ENCODE measurements at regions not wholly inside any gene's neighbourhood (a gene's known extent, or its start where the extent isn't known, plus 50 kb on each side); places are given as distances from the start of the nearest gene placed in this dataset.

DNA sequence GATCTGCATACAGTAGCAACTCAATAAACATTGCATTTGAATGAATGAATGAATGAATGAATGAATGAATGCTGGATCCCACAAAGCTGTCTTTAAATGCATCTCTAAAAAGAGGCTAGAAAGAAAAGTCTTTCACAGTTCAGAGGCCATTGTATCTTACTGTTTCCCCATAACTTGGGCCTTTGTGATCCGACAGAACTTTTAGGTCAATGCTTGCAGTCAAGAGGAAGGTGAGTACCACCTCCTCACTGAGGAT, 119.9 kb upstream of the COPS8 start:
- no peak for DNase-seq

DNA sequence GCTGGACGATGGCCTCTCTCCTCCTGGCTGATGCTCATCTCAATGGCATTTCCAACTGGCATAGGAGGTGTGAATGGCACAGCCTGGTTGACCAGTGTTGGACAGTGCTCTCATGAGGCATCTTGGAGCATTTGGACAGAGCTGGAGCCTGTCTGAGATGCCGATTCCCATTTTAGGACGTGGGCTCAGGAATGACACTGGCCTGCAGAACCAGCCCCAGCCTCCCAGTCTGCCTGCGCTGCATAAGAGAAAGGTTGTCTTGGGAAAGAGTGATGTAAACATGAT, 118.2 kb upstream of the COPS8 start:
- no peak for DNase-seq

DNA sequence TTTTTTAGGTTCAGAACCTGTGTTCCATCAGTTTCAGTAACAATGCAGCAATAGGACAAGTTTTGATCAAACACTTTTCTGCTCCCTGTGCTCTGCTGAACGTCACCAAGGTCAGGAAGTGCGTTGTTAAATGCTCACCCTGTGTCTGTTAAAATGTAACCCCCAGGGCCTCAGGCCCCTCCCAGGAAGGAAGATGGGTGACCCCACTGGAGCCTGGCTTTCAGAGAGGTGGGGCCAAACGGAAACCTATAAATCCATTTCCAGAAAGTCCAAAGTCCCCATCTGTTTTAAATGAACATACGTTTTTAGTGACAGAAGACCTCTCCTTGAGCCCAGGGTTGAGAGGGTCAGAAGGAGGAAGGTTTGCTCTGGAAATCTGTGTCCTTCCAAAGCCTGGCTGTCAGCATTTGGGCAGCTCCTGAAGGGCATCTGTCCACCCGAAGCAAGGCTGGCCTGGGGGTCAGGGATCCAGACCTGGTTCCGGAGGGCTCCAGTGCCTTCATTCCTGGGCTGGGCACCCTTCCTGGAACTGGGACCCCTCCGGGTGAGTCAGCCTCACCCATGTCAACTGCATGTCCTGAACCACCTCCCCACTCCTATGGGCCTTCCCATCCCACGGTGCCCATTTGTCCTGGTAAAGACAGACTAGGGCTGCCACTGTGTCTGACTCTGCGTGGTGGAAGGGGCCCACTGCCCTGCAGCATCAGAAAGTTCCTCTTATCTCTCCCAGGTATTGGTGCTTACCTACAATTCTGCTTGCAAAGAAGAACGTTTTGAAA, 117.4 kb upstream of the COPS8 start:
- no peak for DNase-seq

DNA sequence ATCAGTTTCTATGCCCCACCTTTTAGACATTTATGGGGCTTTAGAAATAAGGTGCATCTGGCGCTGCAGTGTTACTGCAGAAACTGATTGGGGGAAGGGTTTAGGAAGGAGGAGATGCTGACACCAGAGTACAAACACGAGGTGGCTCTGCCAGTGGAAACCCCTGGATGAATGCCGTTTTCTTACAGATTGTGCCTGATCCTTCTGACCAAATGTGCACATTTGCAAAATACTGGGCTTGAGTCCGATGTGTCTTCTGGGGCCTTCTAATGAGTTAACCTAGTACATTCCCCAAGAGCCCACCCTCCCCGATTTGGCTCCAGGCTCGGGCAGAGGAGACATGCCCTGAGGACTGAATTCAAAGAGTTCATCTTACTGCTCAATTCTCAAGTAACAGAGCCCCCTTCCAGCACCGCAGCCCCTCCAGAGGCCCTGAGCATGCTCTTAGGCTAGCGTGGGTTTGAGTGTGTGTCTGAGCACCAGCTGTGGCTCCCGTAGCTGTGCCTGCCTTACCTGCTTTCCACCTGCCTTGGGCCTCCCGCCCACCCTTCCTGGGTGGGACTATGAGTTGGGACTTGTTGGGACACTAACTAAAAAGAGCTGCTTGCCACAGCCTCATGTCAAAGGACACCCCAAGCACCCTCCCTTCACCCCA, 116.7 kb upstream of the COPS8 start:
- DNase-seq, result no peak

DNA sequence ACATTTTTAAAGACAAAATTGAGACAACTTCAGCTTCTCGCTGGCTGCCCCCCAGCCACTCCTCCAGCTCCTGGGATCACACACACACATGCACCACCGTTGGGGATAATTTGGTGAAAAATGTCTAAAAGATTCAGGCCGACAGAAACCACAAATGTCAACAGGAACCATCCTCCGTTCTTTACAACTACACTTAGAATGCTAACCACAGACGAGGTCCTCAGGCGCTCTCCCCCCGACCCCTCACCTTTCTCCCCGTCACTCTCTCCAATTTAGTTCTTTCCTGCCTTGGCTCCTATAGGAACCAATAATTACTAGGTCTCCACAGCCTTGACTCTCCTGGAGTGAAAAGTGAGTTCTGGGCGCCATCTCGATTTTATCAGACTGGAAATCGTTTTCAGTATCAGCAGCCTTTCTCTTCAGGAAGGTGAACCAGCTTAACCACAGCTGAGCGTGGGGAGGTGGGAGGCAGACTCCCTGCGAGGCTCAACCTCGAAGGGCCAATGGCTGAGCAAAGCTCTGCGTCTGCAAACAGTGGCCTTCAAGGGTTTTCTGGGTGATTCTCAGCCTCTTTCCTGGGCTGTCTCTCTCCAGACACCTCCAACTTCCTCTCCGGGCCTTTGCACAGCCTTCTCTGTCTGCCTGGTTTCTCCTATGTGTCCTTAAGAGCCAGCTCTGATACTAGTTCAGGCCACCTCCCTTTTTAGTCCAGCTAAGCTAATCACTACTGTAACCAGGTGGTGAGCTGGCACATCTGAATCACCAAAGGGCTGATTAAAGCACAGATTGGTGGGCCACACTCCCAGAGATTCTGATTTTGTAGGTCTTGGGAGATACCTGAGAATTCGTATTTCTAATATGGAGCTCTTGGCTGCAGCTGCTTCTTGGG, 115.7 kb upstream of the COPS8 start:
- no peak for DNase-seq

DNA sequence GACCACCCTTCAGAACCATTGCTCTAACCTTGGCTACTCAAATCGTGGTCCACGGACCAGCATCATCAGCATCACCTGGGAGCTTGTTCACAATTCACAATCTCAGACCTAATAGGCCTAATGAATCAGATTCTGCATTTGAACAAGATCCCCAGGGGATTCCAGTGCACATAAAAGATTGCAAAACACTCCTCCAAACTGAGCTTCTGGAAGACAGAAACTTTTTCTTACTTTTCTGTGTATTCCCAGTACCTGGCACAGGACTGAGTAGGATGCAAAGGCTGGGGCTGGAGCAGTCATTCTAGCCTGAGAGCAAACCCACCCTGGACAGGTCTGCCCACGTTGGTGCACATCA, 115.1 kb upstream of the COPS8 start:
- DNase-seq, result no peak

DNA sequence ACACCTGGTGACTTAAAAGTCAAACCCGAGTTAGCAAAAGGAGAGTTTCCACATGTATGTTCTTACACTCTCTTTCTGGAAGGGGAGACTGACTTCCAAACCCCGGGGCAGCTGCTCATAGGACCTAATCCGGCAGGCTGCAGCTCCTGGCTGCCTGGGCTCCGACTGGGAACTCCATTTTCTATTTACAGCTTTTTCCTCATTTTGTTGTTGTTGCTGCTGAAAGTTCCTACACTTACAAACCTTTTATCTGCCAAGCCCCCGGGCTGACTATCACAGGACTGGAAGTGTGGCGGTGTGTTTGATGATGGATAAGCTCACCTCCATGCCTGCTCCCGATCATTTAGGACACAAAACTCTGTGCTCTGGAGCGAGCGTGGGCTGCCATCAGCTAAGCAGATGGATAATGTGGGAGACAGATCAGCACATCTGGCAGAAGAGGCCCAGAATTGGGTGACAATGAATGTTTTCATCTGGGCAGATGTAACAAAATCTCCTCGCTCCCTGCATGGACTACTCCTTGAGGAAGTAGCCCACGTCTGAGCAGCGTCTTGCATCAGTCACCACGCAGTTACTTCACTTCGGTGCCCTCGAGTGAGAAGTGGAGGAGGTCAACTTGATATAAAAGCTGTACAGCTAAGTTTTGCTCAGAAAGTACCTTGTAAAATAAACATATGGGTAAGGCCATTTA, 114.4 kb upstream of the COPS8 start:
- no peak for DNase-seq

DNA sequence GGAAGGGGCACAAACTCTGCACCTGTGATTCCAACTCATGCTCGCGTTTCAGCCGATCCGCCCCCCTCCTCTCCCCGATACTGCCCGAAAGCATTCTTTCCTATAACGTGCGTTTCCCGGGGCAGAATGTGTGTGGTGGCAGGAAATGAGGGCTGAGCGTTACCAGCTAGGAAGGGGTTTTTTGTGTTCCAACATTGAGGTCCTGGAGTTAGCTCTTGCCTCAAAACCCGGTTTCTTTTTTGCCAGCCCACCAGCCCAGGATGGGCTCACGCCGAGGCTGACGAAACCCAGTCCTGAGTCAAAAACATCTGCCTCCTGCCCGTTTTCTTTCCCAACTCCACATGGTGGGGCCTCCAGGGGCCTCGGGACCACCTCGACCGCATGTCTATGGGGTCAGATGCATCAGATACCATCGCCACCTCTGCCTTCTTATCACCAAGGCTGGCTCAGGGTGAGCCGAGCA, 113.7 kb upstream of the COPS8 start:
- no peak for DNase-seq

DNA sequence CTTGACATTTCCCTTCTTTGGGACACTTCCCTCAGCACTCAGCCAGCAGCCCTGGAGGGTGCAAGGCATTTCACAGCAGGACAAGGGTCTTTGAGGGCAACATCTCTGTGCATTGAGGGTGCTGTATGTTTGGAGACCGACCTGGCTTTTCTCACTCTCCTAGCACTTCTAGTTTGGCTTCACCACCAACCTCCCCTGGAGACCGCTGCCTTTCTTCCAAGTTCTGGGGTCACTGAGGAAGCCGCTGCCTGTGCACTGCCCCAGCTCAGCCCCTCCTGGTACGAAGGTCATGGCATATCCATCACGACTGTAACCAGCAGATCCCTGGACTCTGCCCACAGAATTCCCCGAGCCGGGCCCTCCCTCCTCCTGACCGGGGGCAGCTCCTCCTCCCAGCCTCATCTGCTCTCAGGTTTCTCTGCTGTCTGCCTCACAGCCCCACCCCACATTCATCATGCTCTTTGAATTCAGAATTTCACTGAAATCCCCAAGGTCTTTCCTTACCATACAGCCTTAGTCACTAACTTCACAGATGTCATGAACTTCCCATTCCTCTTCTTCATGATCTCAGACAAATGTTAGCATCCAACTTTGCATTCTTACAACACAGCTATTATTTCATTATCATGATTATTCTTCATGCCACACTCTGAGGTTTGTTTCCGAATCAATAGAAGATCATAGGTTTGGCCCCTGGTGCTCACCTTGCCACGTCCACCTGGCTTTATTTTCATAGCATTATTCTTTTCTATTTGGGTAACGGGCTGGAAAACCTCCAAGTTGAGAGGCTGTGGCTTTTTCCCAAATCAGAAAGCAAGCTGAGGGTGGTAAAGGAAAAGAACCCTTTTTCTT, 113.0 kb upstream of the COPS8 start:
- DNase-seq, result no peak

DNA sequence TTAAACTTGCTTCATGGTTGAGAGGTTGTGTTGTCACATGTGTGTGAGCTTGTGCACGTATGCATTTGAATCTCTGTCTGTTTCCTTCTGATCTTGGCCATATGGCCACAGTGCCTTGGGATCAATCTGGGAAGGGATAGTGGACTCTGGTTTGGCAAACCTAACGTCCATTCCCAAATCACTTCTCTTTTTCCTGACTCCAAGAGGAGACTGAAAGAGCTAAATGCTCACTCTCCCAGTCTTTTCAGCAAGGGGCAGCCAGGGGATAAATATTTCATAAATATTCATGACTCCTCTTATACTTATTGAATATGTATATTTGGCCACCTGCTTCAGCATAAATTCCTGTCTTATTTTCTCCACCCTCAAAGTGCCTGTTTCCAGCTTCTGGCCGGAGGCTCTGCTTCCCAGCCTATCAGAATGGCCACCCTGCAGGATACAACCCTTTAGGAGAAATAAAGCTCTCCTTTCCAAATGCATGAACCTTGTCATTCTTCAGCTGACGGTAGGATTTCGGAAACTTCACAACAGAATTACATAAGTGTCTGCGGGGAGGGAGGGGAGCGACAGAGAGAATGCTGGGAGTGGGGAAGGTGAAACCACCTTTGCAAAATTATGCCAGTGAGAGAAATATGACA, 112.2 kb upstream of the COPS8 start:
- no peak for DNase-seq

DNA sequence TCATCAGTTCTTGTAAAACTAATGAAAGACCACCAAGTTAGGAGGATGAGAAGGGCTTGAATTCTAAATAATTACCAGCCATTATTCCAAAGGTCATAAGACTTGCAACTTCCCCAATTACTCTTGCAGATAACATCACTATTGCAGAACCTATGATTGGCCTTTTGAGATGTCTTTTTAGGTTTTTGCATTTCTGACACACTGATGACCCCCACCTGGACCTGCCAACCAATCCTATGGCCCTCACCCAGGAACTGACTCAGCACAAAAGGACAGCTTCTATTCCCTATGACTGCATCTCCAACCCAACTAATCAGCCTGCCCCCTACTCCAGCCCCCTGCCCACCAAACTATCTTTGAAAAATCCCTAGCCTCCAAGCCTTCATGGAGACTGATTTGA, 111.5 kb upstream of the COPS8 start:
- no peak for DNase-seq

DNA sequence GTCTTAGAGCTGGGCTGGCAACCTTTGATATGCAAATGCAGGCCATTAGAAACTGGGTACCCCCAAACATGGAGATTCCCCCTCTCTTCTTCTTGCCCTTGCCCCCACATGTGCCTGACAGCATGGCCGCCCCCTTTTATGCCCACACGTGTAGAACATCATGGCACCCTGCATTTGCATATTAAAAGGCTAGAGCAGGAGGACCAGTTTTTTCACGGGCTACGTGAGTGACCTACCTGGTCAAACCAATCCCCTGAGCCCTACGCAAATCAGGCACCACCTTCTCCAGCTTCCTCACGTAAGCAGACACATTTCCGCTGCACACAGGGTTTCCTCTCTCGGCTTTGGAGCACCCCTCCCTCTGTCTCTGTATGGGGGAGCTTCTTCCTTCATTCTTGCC, 110.9 kb upstream of the COPS8 start:
- DNase-seq, result no peak

DNA sequence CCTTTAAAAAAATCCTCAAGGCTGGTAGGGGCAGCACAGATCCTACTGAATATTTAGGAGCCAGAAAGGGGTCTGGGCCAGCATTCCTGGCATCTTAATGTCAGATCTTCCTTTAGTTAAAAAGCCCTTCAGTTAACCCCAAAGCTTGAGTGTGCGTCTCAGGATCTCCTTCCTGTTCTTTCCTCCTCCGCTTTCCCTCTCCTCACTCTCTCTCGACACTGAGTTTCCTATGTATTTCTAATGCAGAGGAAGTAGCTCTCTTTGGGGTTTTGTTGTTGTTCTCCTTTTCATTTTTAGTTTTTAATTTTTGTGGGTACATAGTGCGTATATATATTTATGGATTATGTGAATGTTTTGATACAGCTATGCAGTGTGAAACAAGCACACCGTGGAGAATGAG, 109.9 kb upstream of the COPS8 start:
- no peak for DNase-seq

DNA sequence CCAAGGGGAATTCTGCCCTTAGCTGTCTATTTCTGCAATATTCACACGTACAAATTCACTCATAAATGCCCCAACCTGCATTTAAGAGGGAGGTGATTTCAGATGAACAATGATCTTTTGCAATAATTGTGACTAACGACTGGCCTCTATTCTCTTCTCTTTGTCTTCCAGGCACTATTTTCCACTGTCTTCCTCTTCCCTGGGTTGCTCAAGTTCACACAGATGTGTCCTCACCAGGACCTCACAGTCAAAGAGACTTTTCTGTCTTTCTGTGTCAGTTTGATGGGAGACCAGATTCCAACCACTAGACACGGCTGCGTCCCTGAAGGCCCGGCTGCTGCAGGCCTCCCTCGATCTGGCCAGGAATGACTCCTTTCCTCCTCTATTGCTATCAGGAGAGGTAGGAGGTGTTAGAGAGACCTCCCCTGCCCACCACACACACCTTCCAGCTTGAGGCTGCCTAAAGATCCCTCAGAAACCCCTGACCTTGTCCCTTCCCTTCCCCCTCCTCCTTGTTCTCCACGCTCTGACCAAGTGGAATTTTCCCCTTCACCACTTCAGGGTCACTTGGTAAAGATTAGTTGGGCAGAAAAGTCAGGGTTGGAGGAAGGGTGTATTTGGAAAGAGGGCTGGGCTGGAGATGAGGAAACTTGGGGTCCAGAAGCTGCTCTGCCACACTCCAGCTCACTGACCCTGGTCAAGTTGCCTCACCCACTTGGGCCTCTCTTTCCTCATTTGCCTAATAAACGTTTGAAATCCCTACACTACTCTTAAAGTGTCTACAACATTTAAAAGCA, 109.2 kb upstream of the COPS8 start:
- DNase-seq, result no peak

DNA sequence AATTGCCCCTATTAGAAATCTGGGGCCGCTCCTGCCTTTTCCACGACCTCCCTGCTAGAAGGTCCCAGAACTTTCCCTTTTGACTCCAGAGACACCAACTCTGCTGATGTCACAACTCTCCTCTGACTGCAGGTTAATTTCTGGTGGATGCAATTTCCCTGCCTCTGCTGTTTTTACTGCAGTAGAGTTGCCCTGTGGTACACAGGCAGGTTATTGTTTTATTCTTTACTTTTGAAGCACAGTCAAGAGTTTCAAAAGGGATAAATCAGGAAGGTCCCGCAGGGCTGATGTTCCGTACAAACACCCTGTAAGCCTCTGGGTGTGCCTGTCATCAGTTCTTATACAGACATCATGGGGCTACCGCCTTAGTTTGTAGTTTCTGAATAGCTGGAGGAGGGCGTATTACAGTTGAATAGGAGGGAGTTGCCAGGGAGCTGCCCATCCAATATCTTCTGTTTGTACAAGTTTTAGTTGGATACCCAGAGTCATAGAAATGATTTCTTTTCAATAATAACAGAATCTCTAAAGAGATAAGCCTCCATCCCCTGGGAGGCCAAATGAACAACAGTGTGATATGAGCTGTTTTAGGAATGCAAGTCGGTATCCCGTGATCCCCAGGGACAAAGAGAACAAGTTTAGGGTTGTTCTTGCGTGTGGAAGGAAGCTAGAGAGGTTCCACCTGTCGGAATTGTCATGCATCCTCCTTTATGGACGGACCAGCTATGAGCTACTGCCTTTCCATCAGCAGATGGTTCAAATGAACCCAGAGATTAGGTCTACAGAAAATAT, 108.4 kb upstream of the COPS8 start:
- no peak for DNase-seq

DNA sequence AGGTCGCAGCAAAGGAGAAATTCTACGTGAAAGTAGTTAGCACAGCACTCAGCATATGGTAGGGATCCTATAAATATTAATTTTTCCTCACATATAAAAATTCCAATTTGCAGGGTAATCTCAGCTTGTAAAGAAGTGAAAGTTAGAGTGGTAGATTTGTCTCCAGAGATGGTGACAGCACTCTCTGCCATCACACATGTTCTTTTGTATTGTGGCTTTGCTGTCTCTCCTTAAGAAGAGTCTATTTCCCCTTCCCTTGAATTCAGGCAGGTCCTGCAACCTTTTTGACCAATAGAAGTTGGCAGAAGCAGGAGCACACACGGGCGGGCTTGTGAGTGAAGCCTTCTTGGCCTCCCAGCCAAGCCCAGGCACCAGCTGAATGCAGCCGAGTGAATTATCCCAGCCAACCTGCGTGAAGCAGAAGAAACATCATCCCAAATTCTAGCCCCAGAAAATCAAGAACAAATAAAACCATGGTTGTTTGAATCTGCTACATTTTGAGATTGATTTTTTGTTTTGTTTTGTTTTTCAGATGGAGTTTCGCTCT, 107.8 kb upstream of the COPS8 start:
- no peak for DNase-seq

DNA sequence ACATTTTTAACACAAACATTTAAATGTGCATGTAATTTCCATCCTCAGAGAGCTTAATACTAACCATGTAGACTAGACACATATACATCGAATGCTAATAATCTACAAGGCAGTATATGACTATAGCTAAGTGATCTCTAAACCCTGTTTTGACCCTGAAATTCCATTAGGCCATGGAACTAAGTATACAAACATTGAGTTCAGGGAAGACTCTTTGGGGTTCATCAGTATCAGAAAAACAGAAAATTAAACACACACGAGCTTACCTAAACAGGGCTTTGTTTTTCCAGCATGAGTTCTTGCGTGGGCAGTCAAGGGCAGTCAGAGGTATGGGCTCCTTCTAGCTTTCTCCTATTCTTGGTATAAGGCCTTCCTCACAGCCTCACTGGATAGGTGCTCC, 106.0 kb upstream of the COPS8 start:
- DNase-seq, result no peak

DNA sequence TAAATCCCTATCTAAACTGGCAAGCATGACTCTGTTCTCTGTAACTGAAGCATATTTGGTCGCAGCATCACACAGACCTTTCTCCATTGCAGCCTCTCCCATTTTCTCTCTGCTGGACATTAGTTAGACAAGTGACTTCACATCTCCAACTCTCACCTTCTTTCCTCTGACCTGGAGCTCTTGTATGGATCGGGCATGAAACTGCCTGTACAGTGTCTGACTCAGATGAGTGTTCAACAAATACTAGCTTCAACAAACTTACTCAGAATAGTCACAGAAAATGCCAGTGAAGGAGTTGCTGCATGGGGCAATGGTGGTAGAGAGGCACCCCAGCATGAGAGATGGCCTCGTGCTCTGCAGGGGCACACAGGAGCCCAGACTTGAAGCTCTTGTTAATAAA, 104.7 kb upstream of the COPS8 start:
- no peak for DNase-seq

DNA sequence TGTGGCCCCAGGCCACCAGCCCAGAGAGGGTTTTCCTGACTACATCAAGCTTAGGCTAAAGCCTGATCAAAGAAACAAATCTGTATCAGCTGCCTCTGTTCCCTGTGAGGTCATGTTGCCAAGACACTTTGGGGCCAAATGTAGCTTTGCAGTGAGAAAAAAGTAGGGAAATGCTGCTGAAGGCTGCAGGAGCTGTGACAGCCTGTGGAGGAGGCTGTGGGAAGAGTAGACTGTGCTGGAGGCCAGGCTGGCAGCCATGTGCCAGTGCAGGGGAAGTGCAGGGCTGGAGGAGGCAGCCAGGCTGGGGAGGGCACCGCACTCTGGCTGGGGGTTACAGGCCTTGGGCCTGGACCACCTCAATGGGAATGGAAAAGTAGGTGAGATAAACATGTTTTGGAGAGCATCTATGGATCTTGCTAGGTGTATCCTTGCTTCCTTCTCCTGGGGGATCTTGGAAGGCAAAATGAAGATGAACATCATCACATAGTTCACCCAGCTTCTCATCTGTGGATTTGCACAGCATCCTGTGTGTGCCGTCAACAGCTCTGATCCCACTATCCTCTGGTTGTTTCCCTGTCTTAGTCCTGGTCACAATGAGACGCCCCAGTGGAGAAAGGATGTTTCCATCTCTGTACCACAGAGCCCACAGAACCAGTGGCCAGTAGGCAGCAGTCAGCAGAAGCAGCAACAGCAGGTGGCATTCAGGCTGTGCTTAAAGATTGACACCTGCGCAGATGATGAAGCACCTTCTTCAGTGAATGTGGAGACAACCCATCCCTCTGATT, 103.8 kb upstream of the COPS8 start:
- no peak for DNase-seq
